ENCODE measurements at regions not wholly inside any gene's neighbourhood (a gene's known extent, or its start where the extent isn't known, plus 50 kb on each side); places are given as distances from the start of the nearest gene placed in this dataset.

DNA sequence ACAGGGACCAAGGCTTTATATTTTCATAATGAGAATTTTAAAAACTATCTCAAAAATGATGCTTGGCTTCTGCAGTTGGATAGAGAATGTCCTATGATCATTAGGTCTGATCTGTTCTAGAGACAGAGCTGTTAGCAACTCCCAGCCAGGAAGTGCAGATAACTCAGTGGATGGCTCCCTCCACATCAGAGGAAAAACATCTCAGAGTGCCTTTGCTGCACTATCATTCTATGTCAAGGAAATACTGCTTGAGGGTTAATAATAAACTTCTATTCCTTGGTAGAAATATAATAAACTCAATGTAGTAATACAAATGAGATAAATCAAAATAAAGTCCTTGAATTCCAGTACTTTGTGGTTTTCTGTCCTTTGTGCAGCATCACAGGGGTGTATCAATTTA, 78.0 kb upstream of the BET1 start:
- TF ChIP-seq CTCF (IDR thresholded peaks at IDR 0.05) (no peak), POLR2A (IDR thresholded peaks at IDR 0.05) (no peak)

Data from uterus (tissue), 2 donors.